22Rv1 (cell line): ENCODE measurements at regions not wholly inside any gene's neighbourhood (a gene's known extent, or its start where the extent isn't known, plus 50 kb on each side); places are given as distances from the start of the nearest gene placed in this dataset.

Source experiments
- CTCF ChIP-seq: fragments of 450-650 bp; IDR thresholded peaks from 2 replicates; pipeline ENCODE4 v1.5.1; 2017; ENCODE audit warnings: mild to moderate bottlenecking
- ZFX ChIP-seq: fragments of 450-650 bp; IDR thresholded peaks from 2 replicates; pipeline ENCODE4 v1.6.1; 2017; ENCODE audit warnings: antibody characterized with exemption, borderline replicate concordance

- TF ChIP-seq CTCF: no peak
- no peak for TF ChIP-seq ZFX
Measured at GRCh38 chr9:87322840-87323635, 174.6 kb upstream of the DAPK1 start.
